ENCODE measurements at regions not wholly inside any gene's neighbourhood (a gene's known extent, or its start where the extent isn't known, plus 50 kb on each side); places are given as distances from the start of the nearest gene placed in this dataset.

GRCh38 chr10:89138755-89139490 lies 68.2 kb downstream of the CH25H start:
- TF ChIP-seq CTCF (IDR thresholded peaks at IDR 0.05; ENCODE audit: control insufficient read depth, insufficient read depth, low read depth, low read length, missing control alignments), result no peak
- no peak overlapping the region for H3K4me3 ChIP-seq (ENCODE audit: control insufficient read depth, low read depth, low read length)
- DNase-seq (ENCODE audit: low read depth), result no peak

DNA sequence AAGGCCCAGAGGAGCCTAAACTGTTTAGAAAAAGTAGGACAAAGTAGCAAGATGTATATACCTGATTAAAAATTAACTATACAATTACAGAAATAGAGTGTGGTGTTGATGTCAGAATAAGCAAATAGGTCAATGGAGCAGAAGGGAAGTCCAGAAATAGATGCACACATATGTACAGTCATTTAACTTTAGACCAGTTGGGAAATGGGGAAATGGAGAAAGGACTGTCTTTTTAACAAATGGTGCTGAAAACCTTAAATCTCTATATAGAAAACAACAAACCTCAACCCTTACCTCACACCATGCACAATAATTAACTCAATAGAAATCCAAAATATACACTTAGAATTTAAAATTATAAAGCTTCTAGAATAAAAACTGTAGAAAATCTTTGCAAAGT lies 72.2 kb downstream of the CH25H start:
- no peak for TF ChIP-seq CTCF (IDR thresholded peaks at IDR 0.05; ENCODE audit: control insufficient read depth, insufficient read depth, low read depth, low read length, missing control alignments)
- H3K4me3 ChIP-seq (ENCODE audit: control insufficient read depth, low read depth, low read length), result no peak overlapping the region
- no peak for DNase-seq (ENCODE audit: low read depth)

- peak; percentile 91 for DNase-seq (ENCODE audit: low read depth)
- H3K4me3 ChIP-seq (ENCODE audit: control insufficient read depth, low read depth, low read length), result no peak overlapping the region
- no peak for TF ChIP-seq CTCF (IDR thresholded peaks at IDR 0.05; ENCODE audit: control insufficient read depth, insufficient read depth, low read depth, low read length, missing control alignments)
Observed at GRCh38 chr10:89129911-89130310, 77.2 kb downstream of the CH25H start.

- TF ChIP-seq CTCF (IDR thresholded peaks at IDR 0.05; ENCODE audit: control insufficient read depth, insufficient read depth, low read depth, low read length, missing control alignments), result no peak
- H3K4me3 ChIP-seq (ENCODE audit: control insufficient read depth, low read depth, low read length), result no peak overlapping the region
- DNase-seq (ENCODE audit: low read depth), result no peak
Observed at GRCh38 chr10:89122433-89123051, 84.6 kb downstream of the CH25H start.

DNA sequence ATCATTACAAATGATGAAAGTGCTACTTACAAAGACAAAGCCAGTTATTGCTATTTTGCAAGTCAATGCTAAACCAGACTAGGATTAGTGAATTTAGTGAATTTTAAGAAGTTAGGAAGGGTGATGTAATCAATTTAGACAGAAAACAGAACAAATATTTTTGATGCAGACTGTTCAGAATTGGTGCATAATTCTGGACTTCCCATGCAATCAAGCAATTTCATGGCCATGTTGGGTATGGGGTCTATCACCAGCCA lies 85.4 kb downstream of the CH25H start:
- DNase-seq (ENCODE audit: low read depth), result no peak
- no peak for TF ChIP-seq CTCF (IDR thresholded peaks at IDR 0.05; ENCODE audit: control insufficient read depth, insufficient read depth, low read depth, low read length, missing control alignments)
- no peak overlapping the region for H3K4me3 ChIP-seq (ENCODE audit: control insufficient read depth, low read depth, low read length)

- no peak overlapping the region for H3K4me3 ChIP-seq (ENCODE audit: control insufficient read depth, low read depth, low read length)
- TF ChIP-seq CTCF (IDR thresholded peaks at IDR 0.05; ENCODE audit: control insufficient read depth, insufficient read depth, low read depth, low read length, missing control alignments), result no peak
- DNase-seq (ENCODE audit: low read depth), result no peak
Observed at GRCh38 chr10:89120931-89121763, 86.0 kb downstream of the CH25H start.

Measured in AG09309 (cell line).